RWPE2 (cell line): ENCODE measurements at regions not wholly inside any gene's neighbourhood (a gene's known extent, or its start where the extent isn't known, plus 50 kb on each side); places are given as distances from the start of the nearest gene placed in this dataset.

Experiments
- ATAC-seq: fragments of 200-7000 bp; cut with Tn5 transposase; 3 replicates; pipeline ENCODE4 v1.9.1; 2021; ENCODE audit warnings: low read depth
- DNase-seq: peaks from one replicate; pipeline ENCODE4 v3.0.0-alpha.2; 2020; ENCODE audit warnings: low spot score
- H3K27ac ChIP-seq: fragments of 450-650 bp; 2 replicates; pipeline ENCODE4 v1.5.1; 2017; ENCODE audit warnings: mild to moderate bottlenecking; ENCODE audit not compliant: poor library complexity, severe bottlenecking
- H3K27me3 ChIP-seq: fragments of 250-450 bp; sonication (Bioruptor Pico); 2 replicates; pipeline ENCODE4 v1.5.1; 2021; ENCODE audit warnings: mild to moderate bottlenecking, moderate library complexity; ENCODE audit not compliant: insufficient read depth, poor library complexity, severe bottlenecking
- H3K36me3 ChIP-seq: fragments of 250-450 bp; sonication (Bioruptor Pico); 2 replicates; pipeline ENCODE4 v1.5.1; 2020; ENCODE audit warnings: low read depth, mild to moderate bottlenecking, moderate library complexity
- H3K4me1 ChIP-seq: fragments of 250-450 bp; sonication (Bioruptor Pico); 2 replicates; pipeline ENCODE4 v1.5.1; 2021; ENCODE audit warnings: mild to moderate bottlenecking, moderate library complexity; ENCODE audit not compliant: insufficient read depth, poor library complexity, severe bottlenecking
- H3K4me3 ChIP-seq: fragments of 250-450 bp; sonication (Bioruptor Pico); 2 replicates; pipeline ENCODE4 v1.5.1; 2021; ENCODE audit warnings: mild to moderate bottlenecking, moderate library complexity; ENCODE audit not compliant: severe bottlenecking
- H3K9me3 ChIP-seq: fragments of 250-450 bp; sonication (Bioruptor Pico); 2 replicates; pipeline ENCODE4 v1.5.1; 2021; ENCODE audit warnings: mild to moderate bottlenecking, moderate library complexity; ENCODE audit not compliant: severe bottlenecking
- TF ChIP-seq, protein P1 (sequence below): fragments of 450-650 bp; IDR thresholded peaks from one replicate; pipeline ENCODE4 v1.5.1; 2017; ENCODE audit warnings: mild to moderate bottlenecking, moderate library complexity; ENCODE audit not compliant: poor library complexity, severe bottlenecking

DNA sequence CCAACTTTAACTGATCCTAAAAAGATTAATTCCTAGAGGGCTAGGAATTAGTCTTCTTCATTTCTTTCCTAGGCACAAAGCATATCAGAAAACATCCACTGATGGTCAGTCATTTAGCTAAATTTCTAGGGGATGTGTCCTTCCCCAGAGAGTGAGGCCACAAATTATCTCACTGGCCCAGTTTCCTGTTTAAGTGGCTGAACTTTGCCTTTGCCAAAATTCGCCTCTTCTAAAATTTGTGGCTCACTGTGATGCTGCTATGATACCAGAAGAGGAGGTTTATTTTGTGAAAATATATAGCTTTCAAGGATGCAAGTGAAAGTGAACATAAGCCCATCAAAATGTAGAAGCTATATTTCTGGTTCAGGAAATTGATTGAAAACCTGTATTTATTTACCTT is 98.1 kb upstream of the FER start:
- Histone ChIP-seq H3K27me3 (no peaks in the 10 kb centered on the region), H3K4me3 (no peak overlapping the region), H3K4me1 (peaks cover 26% of the 10 kb centered on the region), H3K36me3 (0 out of 2 replicates have a peak, but pooled peaks cover 3% of the 10 kb centered on the region), H3K9me3 (peaks cover 6% of the 10 kb centered on the region), H3K27ac (no peak overlapping the region)
- TF ChIP-seq, protein P1, sequence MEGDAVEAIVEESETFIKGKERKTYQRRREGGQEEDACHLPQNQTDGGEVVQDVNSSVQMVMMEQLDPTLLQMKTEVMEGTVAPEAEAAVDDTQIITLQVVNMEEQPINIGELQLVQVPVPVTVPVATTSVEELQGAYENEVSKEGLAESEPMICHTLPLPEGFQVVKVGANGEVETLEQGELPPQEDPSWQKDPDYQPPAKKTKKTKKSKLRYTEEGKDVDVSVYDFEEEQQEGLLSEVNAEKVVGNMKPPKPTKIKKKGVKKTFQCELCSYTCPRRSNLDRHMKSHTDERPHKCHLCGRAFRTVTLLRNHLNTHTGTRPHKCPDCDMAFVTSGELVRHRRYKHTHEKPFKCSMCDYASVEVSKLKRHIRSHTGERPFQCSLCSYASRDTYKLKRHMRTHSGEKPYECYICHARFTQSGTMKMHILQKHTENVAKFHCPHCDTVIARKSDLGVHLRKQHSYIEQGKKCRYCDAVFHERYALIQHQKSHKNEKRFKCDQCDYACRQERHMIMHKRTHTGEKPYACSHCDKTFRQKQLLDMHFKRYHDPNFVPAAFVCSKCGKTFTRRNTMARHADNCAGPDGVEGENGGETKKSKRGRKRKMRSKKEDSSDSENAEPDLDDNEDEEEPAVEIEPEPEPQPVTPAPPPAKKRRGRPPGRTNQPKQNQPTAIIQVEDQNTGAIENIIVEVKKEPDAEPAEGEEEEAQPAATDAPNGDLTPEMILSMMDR, result no peak
- DNase-seq (no peak), ATAC-seq (no peak)

DNA sequence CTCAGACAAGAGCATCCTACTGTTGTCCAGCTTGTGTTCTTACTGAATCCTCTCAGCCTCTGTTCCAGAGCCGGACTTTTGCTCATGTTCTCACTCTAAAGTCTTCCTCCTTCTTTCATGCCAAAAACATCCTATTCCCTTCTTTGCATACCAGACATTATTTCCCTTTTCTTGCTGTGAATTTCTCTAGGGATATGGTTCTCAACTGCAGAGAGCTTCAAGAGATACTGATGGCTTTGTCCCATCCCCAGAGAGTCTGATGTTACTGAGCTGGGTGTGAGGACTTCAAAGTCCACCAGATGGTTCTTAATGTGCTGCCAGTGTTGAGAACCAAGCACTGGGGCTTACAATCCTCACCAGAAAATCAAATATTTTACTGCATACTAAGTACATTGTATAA is 98.6 kb upstream of the FER start:
- DNase-seq, result no peak
- H3K4me1 ChIP-seq, result peaks cover 21% of the 10 kb centered on the region
- ATAC-seq, result no peak

DNA sequence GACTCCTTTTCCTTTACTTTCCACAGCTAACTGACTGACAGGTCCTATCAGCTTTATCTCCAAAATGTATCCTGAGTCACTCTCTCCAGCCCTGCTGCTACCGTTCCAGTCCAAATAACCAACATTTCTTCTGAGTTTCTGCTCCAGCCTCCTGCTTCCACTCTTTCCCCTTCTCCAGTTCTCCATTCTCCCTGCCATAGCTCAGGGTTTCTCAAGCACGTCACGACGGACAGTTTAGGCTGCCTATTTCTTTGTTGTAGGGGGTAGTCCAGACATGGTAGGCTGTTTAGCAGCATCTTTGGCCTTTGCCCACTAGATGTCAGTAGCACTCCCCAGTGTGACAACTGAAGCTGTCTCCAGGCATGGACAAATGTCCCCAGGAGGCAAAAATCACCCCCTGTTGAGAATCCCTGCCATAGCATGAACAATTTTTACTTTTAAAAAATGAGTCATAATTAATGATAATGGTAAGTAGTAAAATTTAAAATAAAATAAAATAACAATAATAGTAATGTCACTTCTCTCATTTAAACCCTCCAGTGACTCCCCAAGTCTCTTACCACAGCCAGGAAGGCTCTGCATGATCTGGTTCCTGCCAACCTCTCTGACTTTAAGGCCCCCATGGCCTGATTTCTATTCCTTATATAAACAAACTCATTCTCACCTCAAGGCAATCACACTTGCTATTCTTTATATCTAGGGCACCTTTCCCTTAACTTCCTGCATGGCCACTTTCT is 105.4 kb upstream of the FER start:
- peaks cover 3% of the 10 kb centered on the region for H3K9me3 ChIP-seq
- DNase-seq (no peak), ATAC-seq (peak; percentile 92)
- TF ChIP-seq, protein P1, result peak; percentile 99
- no peaks in the 10 kb centered on the region for H3K36me3 ChIP-seq
- H3K4me3 ChIP-seq, result no peak overlapping the region
- H3K27ac ChIP-seq, result no peak overlapping the region
- H3K27me3 ChIP-seq, result no peaks in the 10 kb centered on the region
- H3K4me1 ChIP-seq, result no peaks in the 10 kb centered on the region

More for the DNA sequence above, 98.6 kb upstream of the FER start:
- TF ChIP-seq, protein P1, result no peak
- peaks cover 6% of the 10 kb centered on the region for H3K9me3 ChIP-seq
- H3K27me3 ChIP-seq, result no peaks in the 10 kb centered on the region
- no peak overlapping the region for H3K27ac ChIP-seq
- 0 out of 2 replicates have a peak, but pooled peaks cover 3% of the 10 kb centered on the region for H3K36me3 ChIP-seq
- no peak overlapping the region for H3K4me3 ChIP-seq

DNA sequence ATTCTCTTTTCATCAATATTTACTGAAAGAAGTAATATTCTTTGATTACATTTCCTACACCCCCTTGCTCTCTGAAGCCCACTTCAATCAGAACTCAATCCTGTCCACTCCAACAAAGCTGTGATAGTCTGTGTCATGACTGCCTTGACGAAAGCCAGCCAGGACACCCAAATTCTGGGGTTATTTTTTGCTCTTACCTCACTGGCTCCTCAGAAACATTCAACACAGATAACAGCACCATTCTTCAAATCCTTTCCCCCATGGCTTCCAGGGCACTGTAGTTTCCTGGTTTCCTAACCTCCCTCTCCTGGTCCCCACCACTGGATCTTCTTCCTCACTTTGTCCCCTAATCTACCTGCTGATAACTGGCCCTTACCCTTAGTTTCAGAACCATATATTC is 106.1 kb upstream of the FER start:
- H3K4me1 ChIP-seq, result peaks cover 2% of the 10 kb centered on the region
- H3K27ac ChIP-seq, result no peak overlapping the region
- TF ChIP-seq, protein P1, result no peak
- DNase-seq (no peak), ATAC-seq (no peak)
- H3K36me3 ChIP-seq, result no peaks in the 10 kb centered on the region
- no peak overlapping the region for H3K4me3 ChIP-seq
- no peaks in the 10 kb centered on the region for H3K9me3 ChIP-seq
- no peaks in the 10 kb centered on the region for H3K27me3 ChIP-seq

DNA sequence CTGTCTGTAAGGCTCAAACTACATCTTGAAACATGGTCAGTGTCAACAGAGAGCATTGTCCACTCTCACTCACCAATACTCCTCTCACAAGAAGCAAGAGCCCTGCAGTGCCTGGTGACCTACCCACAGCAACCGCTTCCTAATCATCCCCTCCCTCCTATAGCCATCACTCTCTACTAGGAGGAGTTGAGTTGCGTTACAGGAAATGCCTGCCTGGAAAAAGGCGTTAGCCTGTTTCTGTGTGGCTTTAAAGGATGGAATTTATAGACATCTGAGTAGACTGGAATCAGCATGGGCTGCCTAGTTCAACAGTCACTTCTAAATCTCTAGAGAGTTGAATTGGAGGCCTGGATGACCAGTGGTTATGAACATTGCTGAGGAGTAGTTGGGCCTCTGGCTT is 108.3 kb upstream of the FER start:
- Histone ChIP-seq H3K4me3 (no peak overlapping the region), H3K4me1 (peaks cover 2% of the 10 kb centered on the region), H3K27ac (no peak overlapping the region), H3K36me3 (no peaks in the 10 kb centered on the region), H3K9me3 (no peaks in the 10 kb centered on the region), H3K27me3 (no peaks in the 10 kb centered on the region)
- TF ChIP-seq, protein P1, result no peak
- ATAC-seq (no peak), DNase-seq (no peak)
